ENCODE measurements at regions not wholly inside any gene's neighbourhood (a gene's known extent, or its start where the extent isn't known, plus 50 kb on each side); places are given as distances from the start of the nearest gene placed in this dataset.

DNA sequence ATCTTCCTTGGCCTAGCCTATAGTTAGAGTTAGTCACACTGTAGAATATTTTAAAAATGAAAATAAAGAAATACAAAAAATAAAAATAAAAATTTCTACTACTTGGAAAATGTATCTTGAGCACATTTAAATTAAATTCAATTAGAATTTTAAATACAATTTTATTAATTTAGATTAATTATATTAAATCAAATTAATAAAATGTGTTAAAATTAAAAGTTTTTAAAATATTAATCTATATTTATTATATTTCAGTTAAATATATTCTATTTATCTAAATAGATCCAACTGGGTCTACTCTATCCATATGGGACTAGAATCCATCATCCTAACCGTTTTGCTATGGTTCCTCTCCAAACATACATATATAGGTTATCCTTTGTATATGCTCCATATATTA, 588.3 kb upstream of the TMPRSS15 start:
- no peak for TF ChIP-seq CEBPB (IDR thresholded peaks at IDR 0.05)
- TF ChIP-seq, protein P1, sequence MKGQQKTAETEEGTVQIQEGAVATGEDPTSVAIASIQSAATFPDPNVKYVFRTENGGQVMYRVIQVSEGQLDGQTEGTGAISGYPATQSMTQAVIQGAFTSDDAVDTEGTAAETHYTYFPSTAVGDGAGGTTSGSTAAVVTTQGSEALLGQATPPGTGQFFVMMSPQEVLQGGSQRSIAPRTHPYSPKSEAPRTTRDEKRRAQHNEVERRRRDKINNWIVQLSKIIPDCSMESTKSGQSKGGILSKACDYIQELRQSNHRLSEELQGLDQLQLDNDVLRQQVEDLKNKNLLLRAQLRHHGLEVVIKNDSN (IDR thresholded peaks at IDR 0.05), result no peak
- TF ChIP-seq NFIC (IDR thresholded peaks at IDR 0.05), result no peak
- TF ChIP-seq RAD21 (IDR thresholded peaks at IDR 0.05; ENCODE audit: low read depth), result no peak
- TF ChIP-seq CREB1 (IDR thresholded peaks at IDR 0.05; ENCODE audit: low read depth), result no peak
- TF ChIP-seq TCF12 (IDR thresholded peaks at IDR 0.05; ENCODE audit: low read depth), result no peak
- TF ChIP-seq, protein P2, sequence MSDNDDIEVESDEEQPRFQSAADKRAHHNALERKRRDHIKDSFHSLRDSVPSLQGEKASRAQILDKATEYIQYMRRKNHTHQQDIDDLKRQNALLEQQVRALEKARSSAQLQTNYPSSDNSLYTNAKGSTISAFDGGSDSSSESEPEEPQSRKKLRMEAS (IDR thresholded peaks at IDR 0.05), result no peak
- no peak for TF ChIP-seq YY1 (IDR thresholded peaks at IDR 0.05; ENCODE audit: low read depth)
- TF ChIP-seq ZBTB7A (IDR thresholded peaks at IDR 0.05; ENCODE audit: low read depth), result no peak
- no peak for TF ChIP-seq TEAD4 (IDR thresholded peaks at IDR 0.05)
- TF ChIP-seq EP300 (IDR thresholded peaks at IDR 0.05; ENCODE audit: borderline replicate concordance), result no peak
- TF ChIP-seq TAF1 (IDR thresholded peaks at IDR 0.05; ENCODE audit: low read depth), result no peak
- TF ChIP-seq, protein P3, sequence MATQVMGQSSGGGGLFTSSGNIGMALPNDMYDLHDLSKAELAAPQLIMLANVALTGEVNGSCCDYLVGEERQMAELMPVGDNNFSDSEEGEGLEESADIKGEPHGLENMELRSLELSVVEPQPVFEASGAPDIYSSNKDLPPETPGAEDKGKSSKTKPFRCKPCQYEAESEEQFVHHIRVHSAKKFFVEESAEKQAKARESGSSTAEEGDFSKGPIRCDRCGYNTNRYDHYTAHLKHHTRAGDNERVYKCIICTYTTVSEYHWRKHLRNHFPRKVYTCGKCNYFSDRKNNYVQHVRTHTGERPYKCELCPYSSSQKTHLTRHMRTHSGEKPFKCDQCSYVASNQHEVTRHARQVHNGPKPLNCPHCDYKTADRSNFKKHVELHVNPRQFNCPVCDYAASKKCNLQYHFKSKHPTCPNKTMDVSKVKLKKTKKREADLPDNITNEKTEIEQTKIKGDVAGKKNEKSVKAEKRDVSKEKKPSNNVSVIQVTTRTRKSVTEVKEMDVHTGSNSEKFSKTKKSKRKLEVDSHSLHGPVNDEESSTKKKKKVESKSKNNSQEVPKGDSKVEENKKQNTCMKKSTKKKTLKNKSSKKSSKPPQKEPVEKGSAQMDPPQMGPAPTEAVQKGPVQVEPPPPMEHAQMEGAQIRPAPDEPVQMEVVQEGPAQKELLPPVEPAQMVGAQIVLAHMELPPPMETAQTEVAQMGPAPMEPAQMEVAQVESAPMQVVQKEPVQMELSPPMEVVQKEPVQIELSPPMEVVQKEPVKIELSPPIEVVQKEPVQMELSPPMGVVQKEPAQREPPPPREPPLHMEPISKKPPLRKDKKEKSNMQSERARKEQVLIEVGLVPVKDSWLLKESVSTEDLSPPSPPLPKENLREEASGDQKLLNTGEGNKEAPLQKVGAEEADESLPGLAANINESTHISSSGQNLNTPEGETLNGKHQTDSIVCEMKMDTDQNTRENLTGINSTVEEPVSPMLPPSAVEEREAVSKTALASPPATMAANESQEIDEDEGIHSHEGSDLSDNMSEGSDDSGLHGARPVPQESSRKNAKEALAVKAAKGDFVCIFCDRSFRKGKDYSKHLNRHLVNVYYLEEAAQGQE (IDR thresholded peaks at IDR 0.05; ENCODE audit: low read depth), result no peak
- no peak for TF ChIP-seq FOXM1 (IDR thresholded peaks at IDR 0.05; ENCODE audit: borderline replicate concordance, low read depth)
- TF ChIP-seq EGR1 (IDR thresholded peaks at IDR 0.05), result no peak

DNA sequence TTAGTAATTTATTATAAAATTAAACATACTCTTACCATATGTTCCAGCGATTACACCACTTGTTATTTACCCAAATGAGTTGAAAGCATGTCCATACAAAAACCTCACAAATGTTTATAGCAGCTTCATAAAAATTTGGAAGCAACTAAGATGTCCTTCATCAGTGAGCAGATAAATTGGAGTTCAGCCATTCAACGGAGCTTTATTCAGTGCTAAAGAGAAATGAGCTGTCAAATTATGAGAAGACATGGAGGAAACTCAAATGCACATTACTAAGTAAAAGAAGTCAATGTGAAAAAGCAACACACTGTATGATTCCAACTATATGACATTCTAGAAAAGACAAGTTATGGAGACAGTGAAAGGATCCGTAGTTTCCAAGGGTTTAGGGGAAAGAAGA, 606.7 kb upstream of the TMPRSS15 start:
- TF ChIP-seq EP300 (IDR thresholded peaks at IDR 0.05; ENCODE audit: borderline replicate concordance), result no peak
- TF ChIP-seq FOXM1 (IDR thresholded peaks at IDR 0.05; ENCODE audit: borderline replicate concordance, low read depth), result no peak
- no peak for TF ChIP-seq CEBPB (IDR thresholded peaks at IDR 0.05)
- no peak for TF ChIP-seq TCF12 (IDR thresholded peaks at IDR 0.05; ENCODE audit: low read depth)
- TF ChIP-seq, protein P3 (IDR thresholded peaks at IDR 0.05; ENCODE audit: low read depth), result no peak
- no peak for TF ChIP-seq RAD21 (IDR thresholded peaks at IDR 0.05; ENCODE audit: low read depth)
- TF ChIP-seq EGR1 (IDR thresholded peaks at IDR 0.05), result no peak

DNA sequence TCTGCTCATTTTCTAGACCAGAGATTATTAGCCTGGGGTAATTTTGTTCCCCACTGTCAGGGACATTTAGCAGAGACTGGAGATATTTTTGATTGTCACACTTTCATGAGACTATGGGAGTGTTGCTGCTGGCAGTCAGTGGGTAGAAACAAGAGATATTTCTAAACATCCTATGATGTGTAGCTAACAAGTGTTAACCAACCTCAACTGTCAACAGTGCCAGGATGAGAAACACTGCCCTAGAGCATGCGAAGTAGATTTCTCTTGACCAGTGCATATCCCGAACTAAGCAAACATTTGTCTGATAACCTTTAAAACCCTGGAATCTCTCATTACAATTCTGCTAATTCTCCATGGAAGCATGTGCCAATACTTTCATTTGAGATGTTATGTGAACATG, 607.4 kb upstream of the TMPRSS15 start:
- no peak for TF ChIP-seq NFIC (IDR thresholded peaks at IDR 0.05)
- TF ChIP-seq, protein P3 (IDR thresholded peaks at IDR 0.05; ENCODE audit: low read depth), result no peak
- no peak for TF ChIP-seq RAD21 (IDR thresholded peaks at IDR 0.05; ENCODE audit: low read depth)
- TF ChIP-seq FOXM1 (IDR thresholded peaks at IDR 0.05; ENCODE audit: borderline replicate concordance, low read depth), result no peak
- TF ChIP-seq, protein P1 (IDR thresholded peaks at IDR 0.05), result no peak
- TF ChIP-seq CEBPB (IDR thresholded peaks at IDR 0.05), result no peak
- no peak for TF ChIP-seq YY1 (IDR thresholded peaks at IDR 0.05; ENCODE audit: low read depth)
- TF ChIP-seq TEAD4 (IDR thresholded peaks at IDR 0.05), result no peak
- no peak for TF ChIP-seq EP300 (IDR thresholded peaks at IDR 0.05; ENCODE audit: borderline replicate concordance)
- TF ChIP-seq ZBTB7A (IDR thresholded peaks at IDR 0.05; ENCODE audit: low read depth), result no peak
- TF ChIP-seq, protein P2 (IDR thresholded peaks at IDR 0.05), result no peak
- TF ChIP-seq CREB1 (IDR thresholded peaks at IDR 0.05; ENCODE audit: low read depth), result no peak
- TF ChIP-seq EGR1 (IDR thresholded peaks at IDR 0.05), result no peak
- TF ChIP-seq TCF12 (IDR thresholded peaks at IDR 0.05; ENCODE audit: low read depth), result no peak
- no peak for TF ChIP-seq TAF1 (IDR thresholded peaks at IDR 0.05; ENCODE audit: low read depth)

DNA sequence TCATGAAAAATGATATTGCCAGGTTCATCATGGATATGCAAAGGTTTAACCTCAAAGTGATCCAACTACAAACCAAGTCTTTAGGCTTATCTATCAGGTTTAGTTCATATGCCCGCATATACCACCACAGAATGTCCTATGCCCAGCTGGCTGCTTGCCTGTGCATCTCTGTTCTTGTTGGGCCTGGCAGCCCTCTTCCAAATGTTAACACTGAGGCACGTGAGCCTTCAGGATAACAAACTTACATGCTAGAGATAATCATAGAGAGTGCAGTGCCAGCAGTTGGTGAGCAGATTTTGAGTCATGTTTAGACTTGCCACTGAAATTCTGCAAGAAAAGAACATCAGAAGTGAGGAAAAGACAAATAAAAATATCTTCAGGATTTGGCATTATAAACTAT, 607.9 kb upstream of the TMPRSS15 start:
- TF ChIP-seq FOXM1 (IDR thresholded peaks at IDR 0.05; ENCODE audit: borderline replicate concordance, low read depth) (no peak), CREB1 (IDR thresholded peaks at IDR 0.05; ENCODE audit: low read depth) (no peak), TCF12 (IDR thresholded peaks at IDR 0.05; ENCODE audit: low read depth) (no peak), TEAD4 (IDR thresholded peaks at IDR 0.05) (no peak), NFIC (IDR thresholded peaks at IDR 0.05) (no peak), EP300 (IDR thresholded peaks at IDR 0.05; ENCODE audit: borderline replicate concordance) (no peak), RAD21 (IDR thresholded peaks at IDR 0.05; ENCODE audit: low read depth) (no peak), EGR1 (IDR thresholded peaks at IDR 0.05) (no peak), ZBTB7A (IDR thresholded peaks at IDR 0.05; ENCODE audit: low read depth) (no peak), CEBPB (IDR thresholded peaks at IDR 0.05) (no peak), TAF1 (IDR thresholded peaks at IDR 0.05; ENCODE audit: low read depth) (no peak), YY1 (IDR thresholded peaks at IDR 0.05; ENCODE audit: low read depth) (no peak)
- TF ChIP-seq, protein P3 (IDR thresholded peaks at IDR 0.05; ENCODE audit: low read depth), result no peak
- TF ChIP-seq, protein P1 (IDR thresholded peaks at IDR 0.05), result no peak
- TF ChIP-seq, protein P2 (IDR thresholded peaks at IDR 0.05), result no peak
